ENCODE measurements at regions not wholly inside any gene's neighbourhood (a gene's known extent, or its start where the extent isn't known, plus 50 kb on each side); places are given as distances from the start of the nearest gene placed in this dataset.

- DNase-seq (ENCODE audit: low read depth in 2 of 2) = no peak
Measured at GRCh38 chr13:44276061-44276460, 97.6 kb upstream of the SERP2 start.

GRCh38 chr13:44277459-44277858 lies 96.2 kb upstream of the SERP2 start:
- no peak for DNase-seq (ENCODE audit: low read depth in 2 of 2)

GRCh38 chr13:44278166-44278565 lies 95.5 kb upstream of the SERP2 start:
- no peak for DNase-seq (ENCODE audit: low read depth in 2 of 2)

- no peak for DNase-seq (ENCODE audit: low read depth in 2 of 2)
Measured at GRCh38 chr13:44280456-44280855, 93.2 kb upstream of the SERP2 start.

GRCh38 chr13:44281252-44282000 lies 92.2 kb upstream of the SERP2 start:
- DNase-seq (ENCODE audit: low read depth in 2 of 2) = no peak

- no peak for DNase-seq (ENCODE audit: low read depth in 2 of 2)
Measured at GRCh38 chr13:44283600-44283999, 90.0 kb upstream of the SERP2 start.

GRCh38 chr13:44287958-44288357 lies 85.7 kb upstream of the SERP2 start:
- DNase-seq (ENCODE audit: low read depth in 2 of 2) = no peak

- no peak for DNase-seq (ENCODE audit: low read depth in 2 of 2)
Measured at GRCh38 chr13:44292545-44292944, 81.1 kb upstream of the SERP2 start.

GRCh38 chr13:44293374-44293773 lies 80.2 kb upstream of the SERP2 start:
- no peak for DNase-seq (ENCODE audit: low read depth in 2 of 2)

GRCh38 chr13:44293908-44294735 lies 79.5 kb upstream of the SERP2 start:
- no peak for DNase-seq (ENCODE audit: low read depth in 2 of 2)

GRCh38 chr13:44294876-44295275 lies 78.7 kb upstream of the SERP2 start:
- no peak for DNase-seq (ENCODE audit: low read depth in 2 of 2)

- no peak for DNase-seq (ENCODE audit: low read depth in 2 of 2)
Measured at GRCh38 chr13:44296856-44297255, 76.8 kb upstream of the SERP2 start.

GRCh38 chr13:44298314-44298713 lies 75.3 kb upstream of the SERP2 start:
- DNase-seq (ENCODE audit: low read depth in 2 of 2) = no peak

- DNase-seq (ENCODE audit: low read depth in 2 of 2) = no peak
Measured at GRCh38 chr13:44299152-44299943, 74.3 kb upstream of the SERP2 start.

GRCh38 chr13:44300895-44301638 lies 72.6 kb upstream of the SERP2 start:
- no peak for DNase-seq (ENCODE audit: low read depth in 2 of 2)

GRCh38 chr13:44301639-44302015 lies 72.0 kb upstream of the SERP2 start:
- DNase-seq (ENCODE audit: low read depth in 2 of 2) = no peak

- DNase-seq (ENCODE audit: low read depth in 2 of 2) = no peak
Measured at GRCh38 chr13:44302233-44302632, 71.4 kb upstream of the SERP2 start.

- no peak for DNase-seq (ENCODE audit: low read depth in 2 of 2)
Measured at GRCh38 chr13:44302940-44303575, 70.6 kb upstream of the SERP2 start.

- no peak for DNase-seq (ENCODE audit: low read depth in 2 of 2)
Measured at GRCh38 chr13:44303681-44304432, 69.8 kb upstream of the SERP2 start.

GRCh38 chr13:44304433-44304725 lies 69.2 kb upstream of the SERP2 start:
- no peak for DNase-seq (ENCODE audit: low read depth in 2 of 2)

GRCh38 chr13:44305286-44305685 lies 68.3 kb upstream of the SERP2 start:
- no peak for DNase-seq (ENCODE audit: low read depth in 2 of 2)

All from activated CD8-positive, alpha-beta memory T cell treated with anti-CD3 and anti-CD28 coated beads for 4 hours (primary cell).